SK-N-DZ (cell line): ENCODE measurements at regions not wholly inside any gene's neighbourhood (a gene's known extent, or its start where the extent isn't known, plus 50 kb on each side); places are given as distances from the start of the nearest gene placed in this dataset.

Experiments used
- DNase-seq: peaks from one replicate; pipeline ENCODE4 v3.0.0-alpha.2; 2015; ENCODE audit warnings: low spot score

GRCh38 chr5:158303883-158304282 lies 444.9 kb upstream of the CLINT1 start:
- no peak for DNase-seq

GRCh38 chr5:158303275-158303674 lies 444.3 kb upstream of the CLINT1 start:
- no peak for DNase-seq

- no peak for DNase-seq
These were observed 443.1 kb upstream of the CLINT1 start for GRCh38 chr5:158302029-158302428.

- DNase-seq: peak; percentile 45
These were observed 442.2 kb upstream of the CLINT1 start for GRCh38 chr5:158301186-158301585.

GRCh38 chr5:158300256-158300655 lies 441.3 kb upstream of the CLINT1 start:
- no peak for DNase-seq

GRCh38 chr5:158297002-158297527 lies 438.1 kb upstream of the CLINT1 start:
- DNase-seq: no peak

- no peak for DNase-seq
These were observed 435.8 kb upstream of the CLINT1 start for GRCh38 chr5:158294701-158295100.

GRCh38 chr5:158292981-158293380 lies 434.0 kb upstream of the CLINT1 start:
- no peak for DNase-seq

- DNase-seq: no peak
These were observed 431.0 kb upstream of the CLINT1 start for GRCh38 chr5:158289967-158290366.

GRCh38 chr5:158288272-158288657 lies 429.3 kb upstream of the CLINT1 start:
- DNase-seq: no peak

GRCh38 chr5:158287643-158288271 lies 428.8 kb upstream of the CLINT1 start:
- DNase-seq: no peak

- no peak for DNase-seq
These were observed 427.9 kb upstream of the CLINT1 start for GRCh38 chr5:158286827-158287226.

- no peak for DNase-seq
These were observed 426.8 kb upstream of the CLINT1 start for GRCh38 chr5:158285698-158286097.

- DNase-seq: no peak
These were observed 425.3 kb upstream of the CLINT1 start for GRCh38 chr5:158284242-158284641.

- no peak for DNase-seq
These were observed 424.5 kb upstream of the CLINT1 start for GRCh38 chr5:158283397-158283796.

- no peak for DNase-seq
These were observed 419.4 kb upstream of the CLINT1 start for GRCh38 chr5:158278216-158278925.

GRCh38 chr5:158277276-158277675 lies 418.3 kb upstream of the CLINT1 start:
- DNase-seq: no peak

GRCh38 chr5:158276692-158277091 lies 417.7 kb upstream of the CLINT1 start:
- DNase-seq: no peak

GRCh38 chr5:158275511-158275910 lies 416.6 kb upstream of the CLINT1 start:
- DNase-seq: no peak

GRCh38 chr5:158273035-158273434 lies 414.1 kb upstream of the CLINT1 start:
- DNase-seq: no peak

GRCh38 chr5:158272409-158272808 lies 413.5 kb upstream of the CLINT1 start:
- no peak for DNase-seq

GRCh38 chr5:158270996-158271554 lies 412.1 kb upstream of the CLINT1 start:
- no peak for DNase-seq

GRCh38 chr5:158268286-158268685 lies 409.3 kb upstream of the CLINT1 start:
- DNase-seq: no peak
